Naive thymus-derived CD4-positive, alpha-beta T cell (primary cell): ENCODE measurements at regions not wholly inside any gene's neighbourhood (a gene's known extent, or its start where the extent isn't known, plus 50 kb on each side); places are given as distances from the start of the nearest gene placed in this dataset.
"Not testable (repeated sequence)": the region's sequence is repeated elsewhere in the genome, so short reads cannot be mapped to it uniquely, and the experiment has no call there.

ENCODE experiments used
- ATAC-seq: fragments of 150-1000 bp; cut with Tn5 transposase; 2 replicates; pipeline ENCODE4 v1.10.0; 2021; ENCODE audit warnings: mild to moderate bottlenecking, moderate library complexity
- CTCF ChIA-PET: fragments of 350-600 bp; sonication (Branson Sonifier 250); formaldehyde crosslinking; loops from one replicate; lab custom pipeline; 2021; ENCODE audit warnings: antibody characterized with exemption; lab: Charles Lee
- POLR2A ChIA-PET: fragments of 350-600 bp; sonication (Branson Sonifier 250); formaldehyde crosslinking; loops from one replicate; lab custom pipeline; 2021; ENCODE audit warnings: antibody characterized with exemption, inconsistent platforms; lab: Charles Lee
- DNase-seq, 9 donors: peaks; one replicate each; pipeline versions ENCODE4 v3.0.0 to v3.0.0-alpha.2; 2020 to 2022; ENCODE audit warnings: mixed read lengths in 1 of 9
- H3K27ac ChIP-seq: one replicate; pipeline ENCODE4 v1.7.0; 2013; ENCODE audit warnings: mild to moderate bottlenecking, low read depth, low read length, moderate library complexity
- H3K27me3 ChIP-seq, 2 donors: one replicate each; pipeline ENCODE4 v1.7.0; 2013; ENCODE audit warnings: low read length in 2 of 2, mild to moderate bottlenecking in 2 of 2, moderate library complexity in 2 of 2; ENCODE audit not compliant: control insufficient read depth in 2 of 2, insufficient read depth in 2 of 2
- H3K36me3 ChIP-seq, 3 experiments: 1 replicate in 2 of 3; 2 replicates in 1 of 3; pipeline ENCODE4 v1.7.0; 2013; ENCODE audit warnings: low read length in 3 of 3, mild to moderate bottlenecking in 3 of 3, moderate library complexity in 1 of 3; ENCODE audit not compliant: insufficient read depth in 3 of 3, control insufficient read depth in 2 of 3
- H3K4me1 ChIP-seq, 2 donors: one replicate each; pipeline ENCODE4 v1.7.0; 2013; ENCODE audit warnings: low read length in 2 of 2, mild to moderate bottlenecking in 2 of 2, moderate library complexity in 1 of 2; ENCODE audit not compliant: control insufficient read depth in 2 of 2, insufficient read depth in 2 of 2
- H3K4me3 ChIP-seq: 2 replicates; pipeline ENCODE4 v1.7.0; 2013; ENCODE audit warnings: mild to moderate bottlenecking, low read length
- H3K9me3 ChIP-seq, 3 experiments: 1 replicate in 2 of 3; 2 replicates in 1 of 3; pipeline ENCODE4 v1.7.0; 2013; ENCODE audit warnings: low read length in 3 of 3; ENCODE audit not compliant: control insufficient read depth in 2 of 3
- H3K27ac Mint-ChIP-seq, 9 donors: one replicate each; pipeline ENCODE4 v1.8.0; 2020 to 2022; ENCODE audit warnings: mixed read lengths in 9 of 9, mild to moderate bottlenecking in 8 of 9, moderate library complexity in 5 of 9, inconsistent platforms in 2 of 9
- H3K27me3 Mint-ChIP-seq, 5 donors: one replicate each; pipeline ENCODE4 v1.8.0; 2021 to 2022; ENCODE audit warnings: mixed read lengths in 5 of 5, mild to moderate bottlenecking in 1 of 5
- H3K36me3 Mint-ChIP-seq, 5 donors: one replicate each; pipeline ENCODE4 v1.8.0; 2020 to 2022; ENCODE audit warnings: mixed read lengths in 5 of 5, mild to moderate bottlenecking in 3 of 5, inconsistent platforms in 1 of 5
- H3K4me1 Mint-ChIP-seq, 7 donors: one replicate each; pipeline ENCODE4 v1.8.0; 2020 to 2022; ENCODE audit warnings: mixed read lengths in 7 of 7, mild to moderate bottlenecking in 3 of 7, inconsistent platforms in 1 of 7
- H3K4me3 Mint-ChIP-seq, 10 donors: one replicate each; pipeline ENCODE4 v1.8.0; 2020 to 2022; ENCODE audit warnings: mild to moderate bottlenecking in 10 of 10, mixed read lengths in 10 of 10, moderate library complexity in 6 of 10, inconsistent platforms in 2 of 10
- H3K9me3 Mint-ChIP-seq, 11 donors: one replicate each; pipeline ENCODE4 v1.8.0; 2020 to 2022; ENCODE audit warnings: mixed read lengths in 11 of 11, mild to moderate bottlenecking in 4 of 11, inconsistent platforms in 1 of 11, moderate library complexity in 1 of 11
- intact Hi-C, 2 donors: fragments of 100-400 bp; cut with micrococcal nuclease; formaldehyde crosslinking; loops; one replicate each; pipeline ENCODE4 v1.15.1; 2023

GRCh38 chr3:36643192-36643591 is 121.2 kb downstream of the DCLK3 start:
- H3K4me3 ChIP-seq, result no peak overlapping the region
- peaks cover 0 to 2% (median 0%) of the 10 kb centered on the region in 11 donors for H3K9me3 Mint-ChIP-seq
- CTCF ChIA-PET, result no interaction called here
- no peak overlapping the region for H3K27ac ChIP-seq
- no peaks in the 10 kb centered on the region for H3K4me1 ChIP-seq
- H3K4me1 Mint-ChIP-seq, result no peaks in the 10 kb centered on the region
- no peaks in the 10 kb centered on the region for H3K9me3 ChIP-seq
- H3K27me3 Mint-ChIP-seq, result peaks cover 0 to 31% (median 26%) of the 10 kb centered on the region in 5 donors
- no peak overlapping the region for H3K27ac Mint-ChIP-seq
- DNase-seq (no peak), ATAC-seq (no peak)
- H3K4me3 Mint-ChIP-seq, result no peak overlapping the region
- POLR2A ChIA-PET, result no interaction called here
- no peaks in the 10 kb centered on the region for H3K36me3 ChIP-seq
- intact Hi-C loops, result no loop called here
- H3K36me3 Mint-ChIP-seq, result no peaks in the 10 kb centered on the region
- H3K27me3 ChIP-seq, result no peaks in the 10 kb centered on the region

- CTCF ChIA-PET, result no interaction called here
These were observed 128.6 kb downstream of the DCLK3 start for GRCh38 chr3:36635731-36636130.

DNA sequence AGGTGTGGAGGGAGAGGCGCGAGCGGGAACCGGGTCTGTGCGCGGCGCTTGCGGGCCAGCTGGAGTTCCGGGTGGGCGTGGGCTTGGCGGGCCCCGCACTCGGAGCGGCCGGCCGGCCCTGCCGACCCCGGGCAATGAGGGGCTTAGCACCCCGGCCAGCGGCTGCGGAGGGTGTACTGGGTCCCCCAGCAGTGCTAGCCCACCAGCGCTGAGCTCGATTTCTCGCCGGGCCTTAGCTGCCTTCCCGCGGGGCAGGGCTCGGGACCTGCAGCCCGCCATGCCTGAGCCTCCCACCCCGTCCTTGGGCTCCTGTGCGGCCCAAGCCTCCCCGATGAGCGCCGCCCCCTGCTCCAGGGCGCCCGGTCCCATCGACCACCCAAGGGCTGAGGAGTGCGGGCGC is 130.5 kb downstream of the DCLK3 start:
- peaks cover 0 to 11% (median 7%) of the 10 kb centered on the region in 5 donors for H3K27me3 Mint-ChIP-seq
- H3K9me3 Mint-ChIP-seq, H3K4me1 ChIP-seq, H3K27ac ChIP-seq, H3K9me3 ChIP-seq, POLR2A ChIA-PET, DNase-seq, H3K4me3 ChIP-seq, ATAC-seq, H3K27me3 ChIP-seq, H3K27ac Mint-ChIP-seq, H3K4me3 Mint-ChIP-seq, intact Hi-C loops, H3K4me1 Mint-ChIP-seq, H3K36me3 Mint-ChIP-seq, CTCF ChIA-PET, H3K36me3 ChIP-seq: not testable (repeated sequence)

More at GRCh38 chr3:36635731-36636130, 128.6 kb downstream of the DCLK3 start:
- H3K36me3 ChIP-seq, result no peaks in the 10 kb centered on the region
- no peak for DNase-seq
- no peaks in the 10 kb centered on the region for H3K27me3 ChIP-seq
- H3K4me3 ChIP-seq, result no peak overlapping the region
- H3K9me3 ChIP-seq, result no peaks in the 10 kb centered on the region
- POLR2A ChIA-PET, result no interaction called here
- H3K4me1 Mint-ChIP-seq, result no peaks in the 10 kb centered on the region
- intact Hi-C loops, result no loop called here
- no peak overlapping the region for H3K27ac ChIP-seq
- H3K27me3 Mint-ChIP-seq, result peaks cover 0 to 11% (median 8%) of the 10 kb centered on the region in 5 donors
- ATAC-seq, result no peak
- H3K36me3 Mint-ChIP-seq, result no peaks in the 10 kb centered on the region
- no peaks in the 10 kb centered on the region for H3K4me1 ChIP-seq
- no peak overlapping the region for H3K27ac Mint-ChIP-seq
- H3K9me3 Mint-ChIP-seq, result peaks cover 0 to 4% (median 0%) of the 10 kb centered on the region in 11 donors
- no peak overlapping the region for H3K4me3 Mint-ChIP-seq

- CTCF ChIA-PET, result interaction anchor here (0.7 kb wide), 1 partner anchor 25 kb away, joined by 3 read pairs; no protein-coding TSS in a partner anchor
- H3K27ac Mint-ChIP-seq, result no peak overlapping the region
- H3K9me3 Mint-ChIP-seq, result peaks cover 0 to 4% (median 0%) of the 10 kb centered on the region in 11 donors
- H3K4me1 Mint-ChIP-seq, result no peaks in the 10 kb centered on the region
- ATAC-seq, result no peak
- Histone ChIP-seq H3K4me3 (no peak overlapping the region), H3K9me3 (no peaks in the 10 kb centered on the region), H3K27me3 (no peaks in the 10 kb centered on the region), H3K4me1 (no peaks in the 10 kb centered on the region), H3K27ac (no peak overlapping the region), H3K36me3 (no peaks in the 10 kb centered on the region)
- intact Hi-C loops, result no loop called here
- no peak for DNase-seq
- H3K36me3 Mint-ChIP-seq, result no peaks in the 10 kb centered on the region
- POLR2A ChIA-PET, result no interaction called here
- peaks cover 0 to 11% (median 7%) of the 10 kb centered on the region in 5 donors for H3K27me3 Mint-ChIP-seq
- H3K4me3 Mint-ChIP-seq, result no peak overlapping the region
These were observed 131.3 kb downstream of the DCLK3 start for GRCh38 chr3:36633060-36633459.

- no peaks in the 10 kb centered on the region for H3K36me3 ChIP-seq
- H3K4me3 ChIP-seq, result no peak overlapping the region
- H3K4me1 ChIP-seq, result no peaks in the 10 kb centered on the region
- no peaks in the 10 kb centered on the region for H3K27me3 ChIP-seq
- no peaks in the 10 kb centered on the region for H3K4me1 Mint-ChIP-seq
- ChIA-PET POLR2A (no interaction called here), CTCF (no interaction called here)
- ATAC-seq (no peak), DNase-seq (no peak)
- H3K27ac Mint-ChIP-seq, result no peak overlapping the region
- H3K9me3 Mint-ChIP-seq, result peaks cover 0 to 4% (median 0%) of the 10 kb centered on the region in 11 donors
- H3K36me3 Mint-ChIP-seq, result no peaks in the 10 kb centered on the region
- H3K9me3 ChIP-seq, result no peaks in the 10 kb centered on the region
- H3K27me3 Mint-ChIP-seq, result peaks cover 0 to 12% (median 11%) of the 10 kb centered on the region in 5 donors
- intact Hi-C loops, result no loop called here
- H3K4me3 Mint-ChIP-seq, result no peak overlapping the region
- no peak overlapping the region for H3K27ac ChIP-seq
These were observed 132.8 kb downstream of the DCLK3 start for GRCh38 chr3:36631549-36631948.

- H3K27me3 Mint-ChIP-seq, result peaks cover 0 to 15% (median 6%) of the 10 kb centered on the region in 5 donors
These were observed 148.5 kb downstream of the DCLK3 start for GRCh38 chr3:36615861-36616260.

More at GRCh38 chr3:36615861-36616260, 148.5 kb downstream of the DCLK3 start:
- H3K4me1 ChIP-seq, result no peaks in the 10 kb centered on the region
- Mint-ChIP-seq H3K27ac (no peak overlapping the region), H3K9me3 (peaks cover 0 to 6% (median 0%) of the 10 kb centered on the region in 11 donors), H3K4me1 (no peaks in the 10 kb centered on the region), H3K36me3 (no peaks in the 10 kb centered on the region), H3K4me3 (no peak overlapping the region)
- no peaks in the 10 kb centered on the region for H3K9me3 ChIP-seq
- H3K27ac ChIP-seq, result no peak overlapping the region
- CTCF ChIA-PET, result no interaction called here
- ATAC-seq (no peak), DNase-seq (no peak)
- H3K27me3 ChIP-seq, result no peaks in the 10 kb centered on the region
- no peaks in the 10 kb centered on the region for H3K36me3 ChIP-seq
- H3K4me3 ChIP-seq, result no peak overlapping the region
- POLR2A ChIA-PET, result no interaction called here
- intact Hi-C loops, result no loop called here
